Activated T-helper 1 cell treated with anti-CD3 and anti-CD28 coated beads, Interleukin-12 subunit alpha, Interleukin-12 subunit beta, Interleukin-2, Interleukin-4 antibody, amounts not matched to agents 30 ng/mL and 10 ng/mL and 1 ng/mL, durations not matched to agents 14 hours and 24 hours and 36 hours (primary cell): ENCODE measurements at regions not wholly inside any gene's neighbourhood (a gene's known extent, or its start where the extent isn't known, plus 50 kb on each side); places are given as distances from the start of the nearest gene placed in this dataset.
"Not testable (repeated sequence)": the region's sequence is repeated elsewhere in the genome, so short reads cannot be mapped to it uniquely, and the experiment has no call there.

ENCODE experiments used
- DNase-seq: peaks from one replicate; pipeline ENCODE4 v3.0.0; 2021; ENCODE audit warnings: low spot score
- H3K27ac Mint-ChIP-seq: one replicate; pipeline ENCODE4 v1.8.0; 2021; ENCODE audit warnings: mild to moderate bottlenecking, mixed read lengths
- H3K27me3 Mint-ChIP-seq: one replicate; pipeline ENCODE4 v1.8.0; 2022; ENCODE audit warnings: mild to moderate bottlenecking, moderate library complexity, mixed read lengths; ENCODE audit not compliant: insufficient read depth
- H3K36me3 Mint-ChIP-seq: one replicate; pipeline ENCODE4 v1.8.0; 2021; ENCODE audit warnings: low read depth, mixed read lengths
- H3K4me1 Mint-ChIP-seq: one replicate; pipeline ENCODE4 v1.8.0; 2021; ENCODE audit warnings: low read depth, mixed read lengths
- H3K4me3 Mint-ChIP-seq: one replicate; pipeline ENCODE4 v1.8.0; 2021; ENCODE audit warnings: mild to moderate bottlenecking, moderate library complexity, mixed read lengths
- H3K9me3 Mint-ChIP-seq: one replicate; pipeline ENCODE4 v1.8.0; 2021; ENCODE audit warnings: mixed read lengths
- intact Hi-C: fragments of 100-400 bp; cut with micrococcal nuclease; formaldehyde crosslinking; loops from one replicate; pipeline ENCODE4 v1.15.1; 2024

DNA sequence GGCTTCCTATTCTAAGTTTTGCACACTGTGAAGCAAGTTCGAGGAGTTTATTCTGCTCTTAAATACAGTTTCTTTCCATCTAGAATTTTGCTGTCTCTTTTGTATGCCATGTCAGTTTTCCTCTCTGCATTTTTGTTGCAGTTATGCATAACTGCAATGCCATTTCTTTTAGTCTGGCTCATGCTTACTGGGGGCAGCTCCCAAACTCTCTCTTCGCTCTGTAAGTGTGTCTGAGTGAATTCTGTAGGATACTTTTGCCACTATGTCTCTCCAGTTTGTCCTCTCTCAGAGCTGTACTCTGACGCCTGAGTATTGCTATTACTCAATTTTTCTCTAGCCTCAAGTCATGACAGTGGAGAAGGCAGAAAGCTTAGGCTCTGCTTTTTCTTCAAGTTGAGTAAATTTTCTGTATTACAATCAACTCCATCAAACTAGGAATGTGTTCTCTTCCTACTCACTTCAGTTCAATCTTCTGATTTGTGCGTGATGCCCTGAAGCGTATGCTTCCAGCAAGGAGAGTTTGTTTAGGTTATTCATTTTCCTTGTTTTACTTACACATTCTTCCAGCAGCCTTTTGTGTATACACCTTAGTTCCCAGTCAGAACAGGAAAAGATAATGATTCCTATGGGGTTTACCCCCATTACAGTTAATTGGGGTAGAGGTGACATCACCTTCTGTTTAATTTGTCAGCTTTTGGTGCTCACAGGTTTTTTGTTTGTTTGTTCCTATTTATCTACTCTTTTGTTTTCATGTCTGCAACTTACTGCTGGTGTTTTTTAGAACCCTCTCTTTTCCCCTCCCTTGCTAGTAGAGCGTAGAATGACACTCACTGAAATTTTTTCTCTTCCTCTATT is 430.9 kb downstream of the BCKDHB start:
- no peak overlapping the region for H3K27ac Mint-ChIP-seq

DNA sequence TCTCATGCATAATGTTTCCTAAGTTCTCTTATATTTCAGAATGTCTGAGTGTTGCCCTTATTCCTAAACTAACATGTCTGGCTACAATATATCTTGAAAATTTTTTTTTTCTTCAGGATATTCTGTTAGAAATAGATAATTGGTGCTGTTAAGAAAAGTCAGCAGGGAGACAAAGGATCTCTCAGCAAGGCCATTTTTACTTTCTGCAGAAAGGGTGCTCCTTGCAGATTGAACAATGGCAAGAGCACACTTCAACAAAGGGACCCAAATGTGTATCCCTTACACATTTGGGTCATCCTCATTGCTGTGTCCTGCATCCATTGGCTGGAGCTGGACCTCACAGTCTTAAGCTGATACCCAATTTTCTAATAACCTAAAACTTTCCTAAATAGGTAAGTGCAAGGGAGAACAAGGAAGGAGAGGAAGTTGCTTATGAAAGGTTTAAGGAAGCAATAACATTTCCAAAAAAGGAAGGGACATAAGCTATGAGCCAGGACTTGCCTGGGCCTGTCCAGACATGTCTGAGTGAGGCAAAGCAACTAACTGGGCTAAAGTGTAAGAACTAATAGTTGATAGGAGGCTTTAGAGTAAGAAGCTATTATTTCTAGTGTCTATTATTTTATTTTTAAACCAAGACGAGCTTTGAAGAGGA is 429.6 kb downstream of the BCKDHB start:
- Mint-ChIP-seq H3K4me1 (peaks cover 16% of the 10 kb centered on the region), H3K27me3 (peaks cover 3% of the 10 kb centered on the region), H3K27ac (no peak overlapping the region), H3K4me3 (no peak overlapping the region), H3K9me3 (peaks cover 17% of the 10 kb centered on the region), H3K36me3 (peaks cover 8% of the 10 kb centered on the region)
- intact Hi-C loops, result no loop called here
- DNase-seq, result no peak

More for the DNA sequence above, 430.9 kb downstream of the BCKDHB start:
- Mint-ChIP-seq H3K9me3 (peaks cover 18% of the 10 kb centered on the region), H3K4me1 (peaks cover 26% of the 10 kb centered on the region), H3K4me3 (no peak overlapping the region), H3K27me3 (no peaks in the 10 kb centered on the region), H3K36me3 (peaks cover 8% of the 10 kb centered on the region)
- intact Hi-C loops, result no loop called here
- DNase-seq, result no peak

DNA sequence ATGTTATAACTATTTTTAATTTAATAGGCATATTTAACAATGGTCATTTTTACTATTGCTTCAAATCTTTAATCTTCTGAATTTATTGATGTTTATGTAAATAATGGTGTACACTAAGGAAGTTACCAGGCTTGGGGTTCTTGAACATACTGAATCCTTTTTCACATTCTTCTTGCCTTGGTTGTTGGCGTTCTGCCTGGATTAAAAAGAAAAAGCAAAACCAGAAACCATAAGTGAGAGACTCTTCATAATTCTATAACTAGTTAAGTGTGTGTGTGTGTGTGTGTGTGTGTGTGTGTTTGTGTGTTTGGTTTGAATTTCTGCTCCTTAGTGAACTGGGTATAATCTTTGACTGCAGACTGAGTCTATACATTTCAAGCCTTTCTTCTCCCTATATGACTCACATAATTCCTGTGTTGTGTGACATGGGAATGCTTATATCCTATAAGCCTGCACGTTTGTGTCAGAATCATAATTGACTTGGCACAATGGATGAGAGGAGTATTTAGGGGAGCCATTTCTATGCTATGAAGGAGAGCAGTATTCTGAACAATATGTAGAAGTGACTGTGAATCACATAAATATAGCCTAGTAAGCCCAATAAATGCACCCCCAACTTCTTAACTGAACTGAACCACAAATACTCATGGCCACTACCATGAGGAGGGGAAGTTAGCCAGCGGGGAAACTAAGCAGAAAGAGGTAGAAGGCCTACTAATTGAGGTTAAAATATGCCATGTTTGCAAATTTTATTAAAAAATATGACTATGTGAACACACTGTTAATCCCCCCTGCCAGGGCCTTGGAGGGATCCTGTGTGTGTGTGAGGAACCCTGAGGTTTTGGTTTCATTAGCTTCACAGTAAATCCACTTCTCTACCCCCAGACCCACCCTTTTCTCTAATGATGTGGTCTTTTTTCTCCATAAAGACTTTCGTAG is 425.5 kb downstream of the BCKDHB start:
- H3K27me3 Mint-ChIP-seq, result peaks cover 4% of the 10 kb centered on the region
- no peak overlapping the region for H3K4me3 Mint-ChIP-seq
- H3K36me3 Mint-ChIP-seq, result peaks cover 4% of the 10 kb centered on the region
- no peaks in the 10 kb centered on the region for H3K4me1 Mint-ChIP-seq
- peaks cover 14% of the 10 kb centered on the region for H3K9me3 Mint-ChIP-seq
- H3K27ac Mint-ChIP-seq, result no peak overlapping the region
- no peak for DNase-seq
- intact Hi-C loops, result no loop called here

GRCh38 chr6:80530103-80530502 is 423.6 kb downstream of the BCKDHB start:
- H3K27me3 Mint-ChIP-seq, result peaks cover 5% of the 10 kb centered on the region
- no peaks in the 10 kb centered on the region for H3K36me3 Mint-ChIP-seq
- intact Hi-C loops, result no loop called here

GRCh38 chr6:80528115-80528514 is 421.6 kb downstream of the BCKDHB start:
- Mint-ChIP-seq H3K27ac (no peak overlapping the region), H3K36me3 (no peaks in the 10 kb centered on the region), H3K27me3 (peaks cover 5% of the 10 kb centered on the region), H3K9me3 (no peaks in the 10 kb centered on the region), H3K4me1 (peaks cover 12% of the 10 kb centered on the region), H3K4me3 (no peak overlapping the region)
- DNase-seq, result no peak
- intact Hi-C loops, result no loop called here

More at GRCh38 chr6:80530103-80530502, 423.6 kb downstream of the BCKDHB start:
- no peak for DNase-seq
- no peak overlapping the region for H3K4me3 Mint-ChIP-seq
- no peaks in the 10 kb centered on the region for H3K4me1 Mint-ChIP-seq
- H3K27ac Mint-ChIP-seq, result no peak overlapping the region
- H3K9me3 Mint-ChIP-seq, result no peaks in the 10 kb centered on the region

GRCh38 chr6:80527552-80528052 is 421.1 kb downstream of the BCKDHB start:
- no peaks in the 10 kb centered on the region for H3K36me3 Mint-ChIP-seq
- H3K27me3 Mint-ChIP-seq, result peaks cover 5% of the 10 kb centered on the region
- no peaks in the 10 kb centered on the region for H3K9me3 Mint-ChIP-seq
- H3K27ac Mint-ChIP-seq, result no peak overlapping the region
- H3K4me3 Mint-ChIP-seq, result no peak overlapping the region
- intact Hi-C loops, result no loop called here
- peaks cover 14% of the 10 kb centered on the region for H3K4me1 Mint-ChIP-seq
- DNase-seq, result no peak

DNA sequence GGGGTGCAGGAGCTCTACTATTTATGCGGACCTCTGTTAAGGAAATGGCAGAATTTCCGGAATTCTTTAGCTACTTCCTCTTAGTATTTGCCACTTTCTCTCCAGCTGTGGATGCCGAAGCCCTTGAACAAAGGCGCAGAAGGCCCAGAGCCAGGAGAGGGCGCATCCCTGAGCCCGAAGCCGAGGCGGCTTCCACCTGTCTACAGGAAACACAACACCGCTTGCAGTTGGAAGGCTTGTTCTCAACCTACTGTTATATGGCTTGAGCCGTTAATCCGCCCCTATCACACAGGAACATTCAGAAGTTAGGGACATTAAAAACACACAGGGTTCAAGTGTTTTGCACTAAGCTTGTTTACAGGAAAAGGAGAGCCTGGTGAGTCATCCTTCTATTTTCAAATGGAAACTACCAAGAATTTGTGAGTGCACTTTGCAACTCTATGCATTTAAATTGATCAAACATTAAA is 417.1 kb downstream of the BCKDHB start:
- Mint-ChIP-seq H3K9me3 (no peaks in the 10 kb centered on the region), H3K4me3 (peak overlapping the region; percentile 12), H3K4me1 (peaks cover 14% of the 10 kb centered on the region), H3K27ac (peak overlapping the region; percentile 91), H3K27me3 (peaks cover 2% of the 10 kb centered on the region), H3K36me3 (no peaks in the 10 kb centered on the region)
- intact Hi-C loops, result loop anchor here (2.0 to 5.0 kb wide), 2 partner anchors 17 to 356 kb away; no protein-coding TSS in a partner anchor
- DNase-seq, result no peak

DNA sequence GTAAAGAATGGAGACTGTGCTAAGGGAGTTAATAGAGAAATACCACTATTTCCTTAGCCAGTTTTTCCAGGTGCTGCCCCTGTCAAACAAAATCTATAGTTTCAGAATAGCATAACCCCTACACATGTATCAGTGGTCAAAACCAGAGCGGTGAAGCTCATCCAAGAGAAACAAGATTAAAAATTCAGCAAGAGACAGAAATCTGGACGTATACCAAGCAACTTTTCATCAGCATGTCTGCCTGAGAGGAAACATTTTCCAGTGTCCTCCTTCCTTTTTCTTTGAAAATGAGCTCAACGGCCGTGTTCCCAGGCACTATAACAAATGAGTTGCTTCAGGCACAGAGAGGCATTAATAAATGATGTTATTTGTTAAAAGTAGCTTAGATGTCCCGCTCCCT is 416.5 kb downstream of the BCKDHB start:
- Mint-ChIP-seq H3K36me3 (no peaks in the 10 kb centered on the region), H3K27ac (no peak overlapping the region), H3K4me1 (peaks cover 14% of the 10 kb centered on the region), H3K9me3 (no peaks in the 10 kb centered on the region), H3K27me3 (peaks cover 2% of the 10 kb centered on the region), H3K4me3 (no peak overlapping the region)
- intact Hi-C loops, result loop anchor here (2.0 to 5.0 kb wide), 2 partner anchors 18 to 356 kb away; no protein-coding TSS in a partner anchor
- no peak for DNase-seq

GRCh38 chr6:80522576-80522975 is 416.1 kb downstream of the BCKDHB start:
- no peak overlapping the region for H3K4me3 Mint-ChIP-seq
- peaks cover 14% of the 10 kb centered on the region for H3K4me1 Mint-ChIP-seq
- H3K36me3 Mint-ChIP-seq, result no peaks in the 10 kb centered on the region
- peaks cover 2% of the 10 kb centered on the region for H3K27me3 Mint-ChIP-seq
- H3K27ac Mint-ChIP-seq, result no peak overlapping the region
- no peak for DNase-seq
- H3K9me3 Mint-ChIP-seq, result no peaks in the 10 kb centered on the region
- intact Hi-C loops, result loop anchor here (2.0 to 5.0 kb wide), 2 partner anchors 18 to 355 kb away; no protein-coding TSS in a partner anchor

- Mint-ChIP-seq H3K27me3 (peaks cover 3% of the 10 kb centered on the region), H3K9me3 (no peaks in the 10 kb centered on the region), H3K36me3 (no peaks in the 10 kb centered on the region), H3K27ac (no peak overlapping the region), H3K4me3 (no peak overlapping the region), H3K4me1 (peaks cover 14% of the 10 kb centered on the region)
- intact Hi-C loops, result loop anchor here (5.0 kb wide), 1 partner anchor 353 kb away; no protein-coding TSS in a partner anchor
- no peak for DNase-seq
Measured at GRCh38 chr6:80519811-80520594, 413.5 kb downstream of the BCKDHB start.

DNA sequence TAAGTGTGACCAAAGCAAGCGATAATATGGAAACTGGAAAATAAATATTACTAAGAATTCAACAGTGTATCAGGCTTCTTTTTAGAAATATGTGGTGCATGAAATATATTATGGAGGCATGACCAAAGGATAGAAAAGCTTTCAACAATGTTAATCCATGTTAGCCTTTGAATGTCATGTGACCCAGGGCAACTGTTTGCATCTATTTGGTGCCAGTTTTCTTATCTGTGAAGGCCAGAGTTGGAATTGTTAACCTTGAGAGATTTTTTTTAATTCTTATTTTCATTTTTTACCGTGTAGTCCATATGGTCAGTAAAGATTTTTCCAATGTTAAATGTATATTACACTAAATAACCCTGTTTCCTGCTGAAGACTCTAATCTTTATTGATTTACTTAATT is 411.1 kb downstream of the BCKDHB start:
- no peak for DNase-seq
- no peak overlapping the region for H3K27ac Mint-ChIP-seq
- intact Hi-C loops, result no loop called here
- H3K4me3 Mint-ChIP-seq, result no peak overlapping the region
- H3K27me3 Mint-ChIP-seq, result peaks cover 3% of the 10 kb centered on the region
- H3K4me1 Mint-ChIP-seq, result no peaks in the 10 kb centered on the region
- H3K36me3 Mint-ChIP-seq, result no peaks in the 10 kb centered on the region
- H3K9me3 Mint-ChIP-seq, result no peaks in the 10 kb centered on the region

GRCh38 chr6:80510521-80510920 is 404.1 kb downstream of the BCKDHB start:
- H3K27ac Mint-ChIP-seq, H3K27me3 Mint-ChIP-seq, intact Hi-C loops, H3K36me3 Mint-ChIP-seq, H3K4me3 Mint-ChIP-seq, H3K4me1 Mint-ChIP-seq, DNase-seq, H3K9me3 Mint-ChIP-seq: not testable (repeated sequence)
